ENCODE measurements at regions not wholly inside any gene's neighbourhood (a gene's known extent, or its start where the extent isn't known, plus 50 kb on each side); places are given as distances from the start of the nearest gene placed in this dataset.
"Not testable (repeated sequence)": the region's sequence is repeated elsewhere in the genome, so short reads cannot be mapped to it uniquely, and the experiment has no call there.

GRCh38 chr9:41272879-41273548 lies 83.9 kb upstream of the ZNG1F start:
- not testable (repeated sequence) for DNase-seq

GRCh38 chr9:41270992-41271391 lies 81.9 kb upstream of the ZNG1F start:
- DNase-seq: not testable (repeated sequence)

GRCh38 chr9:41269471-41269870 lies 80.4 kb upstream of the ZNG1F start:
- not testable (repeated sequence) for DNase-seq

GRCh38 chr9:41269054-41269453 lies 79.9 kb upstream of the ZNG1F start:
- not testable (repeated sequence) for DNase-seq

- not testable (repeated sequence) for DNase-seq
These were observed 77.5 kb upstream of the ZNG1F start for GRCh38 chr9:41266602-41267001.

GRCh38 chr9:41266000-41266399 lies 76.9 kb upstream of the ZNG1F start:
- DNase-seq: not testable (repeated sequence)

- DNase-seq: not testable (repeated sequence)
These were observed 62.9 kb upstream of the ZNG1F start for GRCh38 chr9:41251973-41252372.

- DNase-seq: not testable (repeated sequence)
These were observed 62.0 kb upstream of the ZNG1F start for GRCh38 chr9:41251101-41251500.

GRCh38 chr9:41246702-41247101 lies 57.6 kb upstream of the ZNG1F start:
- DNase-seq: not testable (repeated sequence)

All from COR-L47 (cell line).